ENCODE measurements at regions not wholly inside any gene's neighbourhood (a gene's known extent, or its start where the extent isn't known, plus 50 kb on each side); places are given as distances from the start of the nearest gene placed in this dataset.

GRCh38 chrX:17247144-17247543 is 127.9 kb upstream of the NHS start:
- Histone ChIP-seq H3K4me1 (ENCODE audit: insufficient read depth, low read length) (no peaks in the 10 kb centered on the region), H2BK120ac (ENCODE audit: low read depth, low read length, poor library complexity, severe bottlenecking) (no peak overlapping the region), H3T11ph (ENCODE audit: low read length) (no peak overlapping the region), H2BK12ac (ENCODE audit: insufficient read length, low read depth, low read length) (no peak overlapping the region), H3K27me3 (ENCODE audit: insufficient read depth, low read length) (no peaks in the 10 kb centered on the region), H3K79me1 (ENCODE audit: insufficient read depth, low read depth, low read length, poor library complexity, severe bottlenecking) (no peaks in the 10 kb centered on the region), H2BK20ac (ENCODE audit: low read depth, low read length, poor library complexity, severe bottlenecking) (no peak overlapping the region), H3K27ac (ENCODE audit: insufficient read length, low read depth, low read length) (no peak overlapping the region), H2AFZ (ENCODE audit: low read length) (no peak overlapping the region), H3K56ac (ENCODE audit: insufficient read length, low read depth, low read length) (no peak overlapping the region), H3K18ac (ENCODE audit: insufficient read length, low read depth, low read length) (no peak overlapping the region), H4K20me1 (ENCODE audit: control insufficient read depth, insufficient read depth, insufficient read length) (no peaks in the 10 kb centered on the region), H3K9me3 (ENCODE audit: control insufficient read depth, low read depth, low read length) (no peaks in the 10 kb centered on the region), H3K4ac (ENCODE audit: low read depth, low read length) (no peak overlapping the region), H3K23ac (ENCODE audit: insufficient read length, low read depth, low read length) (no peak overlapping the region), H3K9ac (ENCODE audit: extremely low read depth, insufficient read length, low read length) (no peak overlapping the region), H3K23me2 (ENCODE audit: insufficient read length, low read depth, low read length, poor library complexity, severe bottlenecking) (no peaks in the 10 kb centered on the region), H4K5ac (ENCODE audit: insufficient read length, low read depth, low read length) (no peak overlapping the region), H4K91ac (ENCODE audit: insufficient read length, low read depth, low read length) (no peak overlapping the region), H2AK5ac (ENCODE audit: insufficient read length, low read length) (no peak overlapping the region), H4K8ac (replicated peaks; ENCODE audit: insufficient read length, low read depth, low read length) (no peak overlapping the region), H2BK15ac (ENCODE audit: low read depth, low read length) (no peak overlapping the region), H2BK5ac (ENCODE audit: insufficient read length, low read length) (no peak overlapping the region), H3K4me2 (ENCODE audit: insufficient read depth, insufficient read length, low read length) (no peak overlapping the region), H3K79me2 (ENCODE audit: insufficient read depth, low read length) (no peaks in the 10 kb centered on the region), H3K14ac (ENCODE audit: insufficient read depth, low read length) (no peak overlapping the region)
- H3K36me3 Mint-ChIP-seq (ENCODE audit: insufficient read depth in 1 of 3, low read depth in 3 of 3) = peaks cover 5 to 19% (median 8%) of the 10 kb centered on the region in 3 experiments
- H3K27ac Mint-ChIP-seq = no peak overlapping the region
- DNase-seq = no peak
- H3K4me1 Mint-ChIP-seq = peaks cover 0 to 3% of the 10 kb centered on the region in 2 experiments; a peak in 3 of 4 replicates
- H3K9me3 Mint-ChIP-seq = peaks cover 10 to 20% of the 10 kb centered on the region in 2 experiments
- no peak overlapping the region for H3K4me3 Mint-ChIP-seq
- WGBS (ENCODE audit: extremely low coverage, insufficient read length, low lambda C conversion rate) = no CpG with 5 or more reads among the region's 1 CpG
- H3K27me3 Mint-ChIP-seq (ENCODE audit: low read depth) = peaks cover 3% of the 10 kb centered on the region
- TF ChIP-seq, protein P1, sequence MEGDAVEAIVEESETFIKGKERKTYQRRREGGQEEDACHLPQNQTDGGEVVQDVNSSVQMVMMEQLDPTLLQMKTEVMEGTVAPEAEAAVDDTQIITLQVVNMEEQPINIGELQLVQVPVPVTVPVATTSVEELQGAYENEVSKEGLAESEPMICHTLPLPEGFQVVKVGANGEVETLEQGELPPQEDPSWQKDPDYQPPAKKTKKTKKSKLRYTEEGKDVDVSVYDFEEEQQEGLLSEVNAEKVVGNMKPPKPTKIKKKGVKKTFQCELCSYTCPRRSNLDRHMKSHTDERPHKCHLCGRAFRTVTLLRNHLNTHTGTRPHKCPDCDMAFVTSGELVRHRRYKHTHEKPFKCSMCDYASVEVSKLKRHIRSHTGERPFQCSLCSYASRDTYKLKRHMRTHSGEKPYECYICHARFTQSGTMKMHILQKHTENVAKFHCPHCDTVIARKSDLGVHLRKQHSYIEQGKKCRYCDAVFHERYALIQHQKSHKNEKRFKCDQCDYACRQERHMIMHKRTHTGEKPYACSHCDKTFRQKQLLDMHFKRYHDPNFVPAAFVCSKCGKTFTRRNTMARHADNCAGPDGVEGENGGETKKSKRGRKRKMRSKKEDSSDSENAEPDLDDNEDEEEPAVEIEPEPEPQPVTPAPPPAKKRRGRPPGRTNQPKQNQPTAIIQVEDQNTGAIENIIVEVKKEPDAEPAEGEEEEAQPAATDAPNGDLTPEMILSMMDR (conservative IDR thresholded peaks at IDR 0.05) = no peak

Measured in H9 (cell line).